ENCODE measurements at regions not wholly inside any gene's neighbourhood (a gene's known extent, or its start where the extent isn't known, plus 50 kb on each side); places are given as distances from the start of the nearest gene placed in this dataset.

DNA sequence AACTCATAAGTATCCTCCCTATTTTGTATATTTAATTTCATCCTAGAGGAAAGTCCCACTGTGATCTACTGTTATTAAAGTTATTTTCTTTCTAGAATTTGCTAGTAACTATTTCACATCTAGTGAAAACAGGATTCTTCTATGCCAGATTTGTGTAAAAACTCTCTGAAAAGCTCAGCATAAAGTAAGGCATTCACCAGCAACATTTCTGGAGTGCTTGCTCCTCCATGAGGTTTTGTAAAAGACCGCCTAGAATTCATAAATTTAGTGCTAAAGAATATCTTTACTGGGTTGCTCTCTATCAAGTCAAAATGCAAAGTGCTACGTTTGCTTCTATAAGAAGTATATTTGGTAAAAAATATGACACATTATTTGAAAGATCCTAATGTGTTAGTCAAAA lies 173.5 kb upstream of the IRAK1BP1 start:
- TF ChIP-seq, protein P1, sequence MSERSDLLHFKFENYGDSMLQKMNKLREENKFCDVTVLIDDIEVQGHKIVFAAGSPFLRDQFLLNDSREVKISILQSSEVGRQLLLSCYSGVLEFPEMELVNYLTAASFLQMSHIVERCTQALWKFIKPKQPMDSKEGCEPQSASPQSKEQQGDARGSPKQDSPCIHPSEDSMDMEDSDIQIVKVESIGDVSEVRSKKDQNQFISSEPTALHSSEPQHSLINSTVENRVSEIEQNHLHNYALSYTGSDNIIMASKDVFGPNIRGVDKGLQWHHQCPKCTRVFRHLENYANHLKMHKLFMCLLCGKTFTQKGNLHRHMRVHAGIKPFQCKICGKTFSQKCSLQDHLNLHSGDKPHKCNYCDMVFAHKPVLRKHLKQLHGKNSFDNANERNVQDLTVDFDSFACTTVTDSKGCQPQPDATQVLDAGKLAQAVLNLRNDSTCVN (tag by site-specific recombination; optimal IDR thresholded peaks at IDR 0.05), result no peak
- TF ChIP-seq ZNF530 (tag by site-specific recombination; IDR thresholded peaks at IDR 0.05; ENCODE audit: low read depth), result no peak

Data from HEK293 (cell line).